ENCODE measurements at regions not wholly inside any gene's neighbourhood (a gene's known extent, or its start where the extent isn't known, plus 50 kb on each side); places are given as distances from the start of the nearest gene placed in this dataset.

GRCh38 chr3:150330872-150331271 is 77.2 kb upstream of the TSC22D2 start:
- H3K27me3 ChIP-seq (replicated peaks in 1 of 4; ENCODE audit: control insufficient read depth in 3 of 4, extremely low read depth in 1 of 4, insufficient read depth in 3 of 4, low read length in 3 of 4): no peaks in the 10 kb centered on the region
- no peaks in the 10 kb centered on the region for H3K79me2 ChIP-seq (ENCODE audit: control insufficient read depth in 1 of 2, insufficient read depth in 2 of 2, low read length in 2 of 2)
- H3K23ac ChIP-seq (ENCODE audit: insufficient read length): no peak overlapping the region
- H3K79me1 ChIP-seq (ENCODE audit: low read depth, low read length): no peaks in the 10 kb centered on the region
- peaks cover 0 to 5% (median 1%) of the 10 kb centered on the region in 4 experiments; a peak in 3 of 7 replicates for H3K4me1 ChIP-seq (replicated peaks in 1 of 4; ENCODE audit: control insufficient read depth in 3 of 4, insufficient read depth in 4 of 4, low read length in 3 of 4)
- no peaks in the 10 kb centered on the region for H3K9me3 ChIP-seq (ENCODE audit: insufficient read depth in 2 of 2, low read depth in 1 of 2, low read length in 1 of 2)
- H3K36me3 ChIP-seq (ENCODE audit: control insufficient read depth in 2 of 4, insufficient read depth in 4 of 4, low read length in 3 of 4): no peaks in the 10 kb centered on the region
- no peak overlapping the region for H2BK15ac ChIP-seq (ENCODE audit: low read length)
- no peak overlapping the region for H2AK5ac ChIP-seq (ENCODE audit: low read depth, low read length)
- POLR2A ChIA-PET (ENCODE audit: partially characterized antibody): interaction anchor here (0.6 to 1.1 kb wide), 2 partner anchors 34 to 291 kb away, joined by 3 to 5 read pairs; no protein-coding TSS in a partner anchor
- H4K91ac ChIP-seq (replicated peaks; ENCODE audit: insufficient read length, low read length): no peak overlapping the region
- H3K27ac ChIP-seq (ENCODE audit: low read depth, low read length): no peak overlapping the region
- DNase-seq (ENCODE audit: low read depth in 1 of 2, low spot score in 2 of 2): no peak
- H4K20me1 ChIP-seq (replicated peaks in 1 of 2; ENCODE audit: control insufficient read depth in 1 of 2, insufficient read depth in 2 of 2, low read length in 2 of 2): no peaks in the 10 kb centered on the region
- H2BK20ac ChIP-seq (ENCODE audit: low read length): no peak overlapping the region
- H3K18ac ChIP-seq (ENCODE audit: extremely low read depth, low read length): no peak overlapping the region
- H3K4ac ChIP-seq (replicated peaks; ENCODE audit: insufficient read length, low read depth, low read length): no peak overlapping the region
- no peak overlapping the region for H3K14ac ChIP-seq (ENCODE audit: insufficient read length)
- H2AFZ ChIP-seq (ENCODE audit: low read length): no peak overlapping the region
- no peak overlapping the region for H3K56ac ChIP-seq (replicated peaks; ENCODE audit: insufficient read length, low read depth, low read length)
- no peak overlapping the region for H3K9ac ChIP-seq (replicated peaks in 1 of 4; ENCODE audit: extremely low read depth in 1 of 4, low read depth in 3 of 4, low read length in 3 of 4)
- H4K5ac ChIP-seq (ENCODE audit: insufficient read length, low read depth, low read length): no peak overlapping the region
- H3K23me2 ChIP-seq (ENCODE audit: low read depth, low read length): no peaks in the 10 kb centered on the region
- H3K4me2 ChIP-seq (ENCODE audit: insufficient read depth in 1 of 2, low read depth in 2 of 2, low read length in 2 of 2): no peak overlapping the region
- CTCF ChIA-PET (ENCODE audit: partially characterized antibody): interaction anchor here (1.0 to 1.6 kb wide), 3 partner anchors 9 to 29 kb away, joined by 3 to 8 read pairs (median 3); no protein-coding TSS in a partner anchor
- H3K4me3 ChIP-seq (ENCODE audit: extremely low read depth in 1 of 4, insufficient read depth in 2 of 4, low read depth in 3 of 4, low read length in 4 of 4): no peak overlapping the region
- WGBS, 2 experiments (ENCODE audit: extremely low coverage in 1 of 2, insufficient coverage in 1 of 2, insufficient read length in 1 of 2, insufficient replicate concordance in 2 of 2, low coverage in 1 of 2, low lambda C conversion rate in 2 of 2, missing lambda C conversion rate in 1 of 2): 83% methylated on average over 2 of the region's 2 CpGs; no CpG with 5 or more reads in 1 of the 2 experiments
- no peak for FAIRE-seq
- H4K8ac ChIP-seq (ENCODE audit: extremely low read depth, insufficient read depth, low read length): no peak overlapping the region
- no peak overlapping the region for H2BK12ac ChIP-seq (ENCODE audit: low read depth, low read length)
- H2BK120ac ChIP-seq (replicated peaks; ENCODE audit: low read depth, low read length): no peak overlapping the region
- no peak overlapping the region for H2BK5ac ChIP-seq (ENCODE audit: low read depth, low read length)
- TF ChIP-seq POLR2AphosphoS5 (IDR thresholded peaks at IDR 0.05; ENCODE audit: low read depth, low read length) (no peak), TAF7 (optimal IDR thresholded peaks at IDR 0.05; ENCODE audit: borderline replicate concordance, low read depth, low read length) (no peak), SP2 (IDR thresholded peaks at IDR 0.05; ENCODE audit: low read length) (no peak), CREB1 (IDR thresholded peaks at IDR 0.05) (no peak), RAD21 (IDR thresholded peaks at IDR 0.05 in 1 of 2, conservative IDR thresholded peaks at IDR 0.05 in 1 of 2; ENCODE audit: low read depth in 2 of 2, low read length in 2 of 2) (no peak), CBX5 (IDR thresholded peaks at IDR 0.05; ENCODE audit: low read depth, low read length) (no peak), HDAC2 (IDR thresholded peaks at IDR 0.05; ENCODE audit: borderline replicate concordance in 1 of 2, low read depth in 2 of 2, low read length in 2 of 2) (no peak), EGR1 (IDR thresholded peaks at IDR 0.05; ENCODE audit: borderline replicate concordance, low read depth, low read length) (no peak), SP4 (IDR thresholded peaks at IDR 0.05; ENCODE audit: low read length) (no peak), RNF2 (IDR thresholded peaks at IDR 0.05; ENCODE audit: borderline replicate concordance, low read depth, low read length, missing control alignments, poor library complexity, severe bottlenecking) (no peak), SAP30 (IDR thresholded peaks at IDR 0.05; ENCODE audit: insufficient read depth, insufficient replicate concordance, low read length) (no peak), CHD2 (IDR thresholded peaks at IDR 0.05; ENCODE audit: low read length) (no peak), MAFK (IDR thresholded peaks at IDR 0.05; ENCODE audit: low read depth, low read length) (no peak)
- TF ChIP-seq, protein P1, sequence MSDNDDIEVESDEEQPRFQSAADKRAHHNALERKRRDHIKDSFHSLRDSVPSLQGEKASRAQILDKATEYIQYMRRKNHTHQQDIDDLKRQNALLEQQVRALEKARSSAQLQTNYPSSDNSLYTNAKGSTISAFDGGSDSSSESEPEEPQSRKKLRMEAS (IDR thresholded peaks at IDR 0.05): no peak
